ENCODE measurements at regions not wholly inside any gene's neighbourhood (a gene's known extent, or its start where the extent isn't known, plus 50 kb on each side); places are given as distances from the start of the nearest gene placed in this dataset.

- Histone ChIP-seq H3K4me3 (no peak overlapping the region), H3K27me3 (no peaks in the 10 kb centered on the region), H3K4me1 (peaks cover 0 to 6% (median 0%) of the 10 kb centered on the region in 4 donors), H3K27ac (no peak overlapping the region), H3K9me3 (no peaks in the 10 kb centered on the region), H3K36me3 (no peaks in the 10 kb centered on the region)
- intact Hi-C loops (cut with DNase I; ENCODE audit: low total_unique reads) (no loop called here), in situ Hi-C loops (cut with MboI; ENCODE audit: low pct_ligation_motif_present in 1 of 4, low pct_unique_long_range_greater_than_20kb in 1 of 4, low sequenced_read_pairs in 3 of 4) (no loop called here)
- TF ChIP-seq CTCF (IDR thresholded peaks at IDR 0.05) (no peak), POLR2A (IDR thresholded peaks at IDR 0.05) (no peak), POLR2AphosphoS5 (IDR thresholded peaks at IDR 0.05) (no peak), EP300 (IDR thresholded peaks at IDR 0.05; ENCODE audit: low read depth) (no peak)
- WGBS, 2 donors (ENCODE audit: low coverage in 1 of 2) = 67 to 83% methylated on average over 1 to 2 of the region's 2 CpGs
- no peak for DNase-seq
Measured at GRCh38 chr16:6496996-6497395, 835.6 kb upstream of the RBFOX1 start.

GRCh38 chr16:6495486-6496210 lies 837.0 kb upstream of the RBFOX1 start:
- no peak for DNase-seq
- in situ Hi-C loops (cut with MboI; ENCODE audit: low pct_ligation_motif_present in 1 of 4, low pct_unique_long_range_greater_than_20kb in 1 of 4, low sequenced_read_pairs in 3 of 4) = no loop called here
- TF ChIP-seq POLR2AphosphoS5 (IDR thresholded peaks at IDR 0.05) (no peak), POLR2A (IDR thresholded peaks at IDR 0.05) (no peak), CTCF (IDR thresholded peaks at IDR 0.05) (no peak), EP300 (IDR thresholded peaks at IDR 0.05; ENCODE audit: low read depth) (no peak)
- H3K27ac ChIP-seq = no peak overlapping the region
- peaks cover 0 to 6% (median 0%) of the 10 kb centered on the region in 4 donors for H3K4me1 ChIP-seq
- H3K9me3 ChIP-seq = no peaks in the 10 kb centered on the region
- 57 to 58% methylated on average over 7 of the region's 7 CpGs for WGBS, 2 donors (ENCODE audit: low coverage in 1 of 2)
- H3K4me3 ChIP-seq = no peak overlapping the region
- no peaks in the 10 kb centered on the region for H3K36me3 ChIP-seq
- intact Hi-C loops (cut with DNase I; ENCODE audit: low total_unique reads) = no loop called here
- no peaks in the 10 kb centered on the region for H3K27me3 ChIP-seq

GRCh38 chr16:6494716-6495115 lies 837.9 kb upstream of the RBFOX1 start:
- H3K27me3 ChIP-seq = no peaks in the 10 kb centered on the region
- no peak overlapping the region for H3K4me3 ChIP-seq
- TF ChIP-seq POLR2AphosphoS5 (IDR thresholded peaks at IDR 0.05) (no peak), CTCF (IDR thresholded peaks at IDR 0.05) (no peak)
- in situ Hi-C loops (cut with MboI; ENCODE audit: low pct_ligation_motif_present in 1 of 4, low pct_unique_long_range_greater_than_20kb in 1 of 4, low sequenced_read_pairs in 3 of 4) = no loop called here
- 87 to 95% methylated on average over 6 of the region's 6 CpGs for WGBS, 2 donors (ENCODE audit: low coverage in 1 of 2)
- H3K9me3 ChIP-seq = no peaks in the 10 kb centered on the region
- H3K4me1 ChIP-seq = peaks cover 0 to 6% (median 0%) of the 10 kb centered on the region in 4 donors
- no peak overlapping the region for H3K27ac ChIP-seq
- H3K36me3 ChIP-seq = no peaks in the 10 kb centered on the region
- no peak for DNase-seq
- intact Hi-C loops (cut with DNase I; ENCODE audit: low total_unique reads) = no loop called here

- Histone ChIP-seq H3K9me3 (no peaks in the 10 kb centered on the region), H3K27me3 (no peaks in the 10 kb centered on the region), H3K4me3 (no peak overlapping the region), H3K27ac (peak overlapping the region in 1 of 4 donors; percentile 36), H3K4me1 (peaks cover 0 to 6% (median 0%) of the 10 kb centered on the region in 4 donors), H3K36me3 (no peaks in the 10 kb centered on the region)
- intact Hi-C loops (cut with DNase I; ENCODE audit: low total_unique reads) = no loop called here
- 48 to 52% methylated on average over 6 of the region's 6 CpGs for WGBS, 2 donors (ENCODE audit: low coverage in 1 of 2)
- no peak for TF ChIP-seq POLR2AphosphoS5 (IDR thresholded peaks at IDR 0.05)
- no peak for TF ChIP-seq CTCF (IDR thresholded peaks at IDR 0.05)
- TF ChIP-seq POLR2A (IDR thresholded peaks at IDR 0.05) = no peak
- TF ChIP-seq EP300 (IDR thresholded peaks at IDR 0.05; ENCODE audit: low read depth) = no peak
- in situ Hi-C loops (cut with MboI; ENCODE audit: low pct_ligation_motif_present in 1 of 4, low pct_unique_long_range_greater_than_20kb in 1 of 4, low sequenced_read_pairs in 3 of 4) = no loop called here
- DNase-seq = no peak
Measured at GRCh38 chr16:6493555-6493954, 839.1 kb upstream of the RBFOX1 start.

Measured in transverse colon (tissue), 4 donors.